C4-2B (cell line): ENCODE measurements at regions not wholly inside any gene's neighbourhood (a gene's known extent, or its start where the extent isn't known, plus 50 kb on each side); places are given as distances from the start of the nearest gene placed in this dataset.
"Not testable (repeated sequence)": the region's sequence is repeated elsewhere in the genome, so short reads cannot be mapped to it uniquely, and the experiment has no call there.

Source experiments
- H3K27ac ChIP-seq: fragments of 450-650 bp; 2 replicates; pipeline ENCODE4 v1.5.1; 2017
- ZFX ChIP-seq: fragments of 450-650 bp; IDR thresholded peaks from 2 replicates; pipeline ENCODE4 v1.6.1; 2017
- TF ChIP-seq, protein P1 (sequence below): fragments of 450-650 bp; conservative IDR thresholded peaks from 2 replicates; pipeline ENCODE4 v1.5.1; 2017; ENCODE audit warnings: mild to moderate bottlenecking

DNA sequence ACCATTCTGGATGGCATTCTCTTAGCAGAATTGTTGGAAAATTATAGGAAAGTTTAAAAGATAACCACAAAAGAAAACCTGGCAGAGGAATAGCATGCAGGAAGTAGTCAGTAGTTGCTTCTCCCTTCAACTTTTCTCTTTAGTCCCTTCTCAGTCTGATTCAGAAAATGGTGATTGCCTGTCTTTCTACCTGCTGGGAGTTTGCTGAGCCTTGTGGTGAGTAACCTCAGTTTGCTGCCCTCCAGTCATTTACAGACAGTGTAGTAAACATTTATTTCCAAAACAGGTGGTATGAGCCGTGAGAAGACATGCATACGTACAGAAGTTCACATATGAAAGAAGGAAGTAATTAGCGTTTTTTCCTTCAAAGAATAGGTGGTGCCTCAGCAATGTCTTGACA lies 224.7 kb upstream of the POU1F1 start:
- no peak overlapping the region for H3K27ac ChIP-seq
- TF ChIP-seq, protein P1, sequence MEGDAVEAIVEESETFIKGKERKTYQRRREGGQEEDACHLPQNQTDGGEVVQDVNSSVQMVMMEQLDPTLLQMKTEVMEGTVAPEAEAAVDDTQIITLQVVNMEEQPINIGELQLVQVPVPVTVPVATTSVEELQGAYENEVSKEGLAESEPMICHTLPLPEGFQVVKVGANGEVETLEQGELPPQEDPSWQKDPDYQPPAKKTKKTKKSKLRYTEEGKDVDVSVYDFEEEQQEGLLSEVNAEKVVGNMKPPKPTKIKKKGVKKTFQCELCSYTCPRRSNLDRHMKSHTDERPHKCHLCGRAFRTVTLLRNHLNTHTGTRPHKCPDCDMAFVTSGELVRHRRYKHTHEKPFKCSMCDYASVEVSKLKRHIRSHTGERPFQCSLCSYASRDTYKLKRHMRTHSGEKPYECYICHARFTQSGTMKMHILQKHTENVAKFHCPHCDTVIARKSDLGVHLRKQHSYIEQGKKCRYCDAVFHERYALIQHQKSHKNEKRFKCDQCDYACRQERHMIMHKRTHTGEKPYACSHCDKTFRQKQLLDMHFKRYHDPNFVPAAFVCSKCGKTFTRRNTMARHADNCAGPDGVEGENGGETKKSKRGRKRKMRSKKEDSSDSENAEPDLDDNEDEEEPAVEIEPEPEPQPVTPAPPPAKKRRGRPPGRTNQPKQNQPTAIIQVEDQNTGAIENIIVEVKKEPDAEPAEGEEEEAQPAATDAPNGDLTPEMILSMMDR, result no peak
- TF ChIP-seq ZFX, result no peak

DNA sequence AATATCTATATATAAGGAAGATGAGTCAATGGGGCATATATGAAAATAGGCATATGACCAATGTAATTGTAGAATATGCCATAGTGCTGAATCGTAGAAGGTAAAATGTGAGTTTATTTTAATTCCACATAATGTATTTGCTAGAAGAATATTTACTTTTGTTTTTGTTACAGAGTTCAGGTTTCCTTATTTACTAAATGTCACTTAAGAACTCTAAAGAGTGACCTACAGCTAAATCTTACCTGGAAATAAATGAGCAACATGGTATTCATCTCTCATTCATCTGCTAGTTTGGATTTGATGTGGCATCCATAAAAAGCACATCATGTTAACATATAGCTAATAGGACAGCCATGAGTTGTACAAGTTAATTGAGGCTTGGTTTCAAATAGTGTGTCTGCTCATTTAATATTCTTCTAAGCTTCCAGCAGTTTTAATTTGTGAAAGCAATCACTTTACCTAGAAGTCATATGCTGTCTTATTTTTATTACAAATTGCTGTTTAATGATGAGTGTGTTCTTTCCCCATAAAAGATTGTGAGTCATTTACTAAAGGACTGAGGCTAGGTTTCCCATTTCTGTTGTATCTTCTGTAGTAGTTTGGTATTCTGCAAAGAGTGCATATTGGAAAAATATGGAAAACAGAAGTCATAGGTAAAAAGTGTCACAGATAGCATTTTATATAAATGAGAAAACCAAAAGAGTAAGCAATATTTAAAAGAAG lies 222.1 kb upstream of the POU1F1 start:
- TF ChIP-seq, protein P1, result no peak
- TF ChIP-seq ZFX, result no peak

DNA sequence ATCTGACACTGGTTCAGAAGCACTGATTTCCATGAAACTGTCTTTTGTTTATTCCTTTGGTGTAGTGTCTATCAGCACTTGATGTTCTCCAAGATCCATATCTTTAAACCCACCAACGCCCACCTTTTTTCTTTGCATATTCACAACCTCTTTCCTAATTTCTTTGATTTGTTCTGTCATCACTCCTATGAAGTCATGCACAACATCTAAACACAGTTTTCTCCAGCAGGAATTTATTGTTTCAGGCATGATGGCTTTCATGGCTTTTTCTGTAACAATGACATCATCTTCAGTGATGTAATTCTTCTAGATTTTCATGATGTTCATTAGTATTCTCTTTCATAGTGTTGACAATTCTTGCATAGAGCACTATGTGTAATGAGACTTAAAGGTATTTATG lies 219.6 kb upstream of the POU1F1 start:
- TF ChIP-seq ZFX, result no peak
- TF ChIP-seq, protein P1, result no peak

More for the DNA sequence above, 222.1 kb upstream of the POU1F1 start:
- H3K27ac ChIP-seq, result no peak overlapping the region

DNA sequence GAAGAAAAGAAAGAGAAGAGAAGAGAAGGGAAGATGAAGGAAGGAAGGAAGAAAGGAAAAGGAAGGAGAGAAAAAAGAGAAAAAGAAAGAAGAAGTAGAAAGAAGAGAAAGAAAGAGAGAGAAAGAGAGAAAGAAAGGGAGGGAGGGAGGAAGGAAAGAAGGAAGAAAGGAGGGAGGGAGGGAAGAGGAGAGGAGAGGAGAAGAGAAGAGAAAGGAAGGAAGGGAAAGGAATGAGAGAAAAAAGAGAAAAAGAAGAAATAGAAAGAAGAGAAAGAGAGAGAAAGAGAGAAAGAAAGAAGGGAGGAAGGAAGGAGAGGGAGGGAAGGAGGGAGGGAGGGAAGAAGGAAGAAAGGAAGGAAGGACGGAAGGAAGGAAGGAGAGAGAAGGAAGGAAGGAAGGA lies 217.9 kb upstream of the POU1F1 start:
- H3K27ac ChIP-seq, result no peak overlapping the region
- TF ChIP-seq ZFX, result no peak
- TF ChIP-seq, protein P1, result no peak

More for the DNA sequence above, 219.6 kb upstream of the POU1F1 start:
- H3K27ac ChIP-seq, result no peak overlapping the region

DNA sequence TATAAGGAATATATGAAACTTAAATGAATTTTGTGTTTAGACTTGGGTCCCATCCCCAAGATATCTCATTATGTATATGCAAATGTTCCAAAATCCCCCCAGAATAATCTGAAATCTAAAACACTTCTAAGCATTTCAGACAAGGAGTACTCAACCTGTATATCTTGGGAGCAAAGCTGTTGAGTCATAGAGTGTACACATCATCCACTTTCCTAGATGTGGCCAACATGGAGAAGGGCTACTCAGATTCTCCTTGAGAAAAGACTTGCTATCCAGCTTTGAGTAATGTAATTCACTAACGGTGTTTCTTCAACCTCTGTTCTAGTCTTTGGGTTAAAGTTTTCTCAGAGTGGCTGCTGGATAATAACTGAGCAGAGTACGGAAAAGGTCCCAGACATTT lies 215.5 kb upstream of the POU1F1 start:
- no peak overlapping the region for H3K27ac ChIP-seq
- TF ChIP-seq, protein P1, result no peak
- TF ChIP-seq ZFX, result no peak

DNA sequence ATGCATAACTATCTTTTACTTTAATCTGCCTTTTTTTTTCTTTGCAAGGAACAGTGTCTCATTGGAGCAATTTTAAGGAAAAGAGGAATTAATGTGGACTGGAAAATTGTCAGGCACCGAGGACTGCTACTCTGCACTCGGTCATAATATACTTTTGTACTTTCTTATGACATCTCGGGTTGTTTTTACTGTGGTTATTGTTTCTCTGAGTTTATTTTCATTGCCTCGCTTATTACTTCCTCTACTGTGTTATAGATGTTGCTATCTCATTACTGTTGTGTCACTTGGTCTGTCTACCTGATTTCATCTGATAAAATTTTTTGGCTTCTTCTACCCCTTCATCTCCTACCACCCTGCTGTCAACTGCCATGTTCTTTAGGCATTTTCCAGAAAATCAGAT lies 213.5 kb upstream of the POU1F1 start:
- H3K27ac ChIP-seq, result no peak overlapping the region
- no peak for TF ChIP-seq ZFX
- TF ChIP-seq, protein P1, result no peak

DNA sequence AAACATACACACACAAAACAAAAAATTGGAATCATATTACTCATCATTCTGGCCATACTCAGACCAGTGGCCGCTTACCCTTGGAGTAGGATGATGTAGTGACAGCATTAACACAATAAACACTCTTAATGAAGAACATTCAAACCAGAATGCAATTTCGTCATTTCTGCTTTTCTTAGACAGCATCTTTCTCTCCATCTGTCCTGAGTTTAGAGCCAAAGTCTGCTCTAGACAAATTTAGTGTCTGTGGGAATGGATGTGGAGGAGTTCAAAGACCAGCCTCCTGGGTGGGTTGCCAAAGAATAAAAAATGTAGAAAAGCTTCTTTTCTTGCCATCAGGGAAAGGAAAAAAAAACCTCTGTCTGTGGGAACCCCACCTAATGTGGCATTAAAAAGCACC lies 212.4 kb upstream of the POU1F1 start:
- H3K27ac ChIP-seq, result no peak overlapping the region
- TF ChIP-seq ZFX, result no peak
- TF ChIP-seq, protein P1, result no peak

DNA sequence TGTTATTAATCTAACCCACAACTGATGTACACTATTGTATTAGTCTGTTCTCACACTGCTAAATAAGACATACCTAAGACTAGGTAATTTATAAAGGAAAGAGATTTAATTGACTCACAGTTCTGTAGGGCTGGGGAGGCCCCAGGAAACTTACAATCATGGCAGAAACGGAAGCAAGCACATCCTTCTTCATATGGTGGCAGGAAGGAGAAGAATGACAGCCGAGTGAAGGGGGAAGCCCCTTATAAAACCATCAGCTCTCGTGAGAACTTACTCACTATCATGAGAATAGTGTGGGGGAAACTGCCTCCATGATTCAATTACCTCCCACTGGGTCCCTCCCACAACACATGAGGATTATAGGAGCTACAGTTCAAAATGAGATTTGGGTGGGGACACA lies 210.3 kb upstream of the POU1F1 start:
- H3K27ac ChIP-seq, result not testable (repeated sequence)
